DMS153 treated with DMSO at 0.1 percent for 48 hours (cell line): ENCODE measurements at regions not wholly inside any gene's neighbourhood (a gene's known extent, or its start where the extent isn't known, plus 50 kb on each side); places are given as distances from the start of the nearest gene placed in this dataset.
A peak's percentile ranks its signal among the peaks of the same experiment; 100 is the strongest.
"Not testable (repeated sequence)": the region's sequence is repeated elsewhere in the genome, so short reads cannot be mapped to it uniquely, and the experiment has no call there.

Experiments
- DNase-seq: peaks from one replicate; lab custom pipeline; 2025; ENCODE audit not compliant: unreplicated experiment; lab: John Stamatoyannopoulos, UW

GRCh38 chr4:141340458-141340857 lies 119.8 kb downstream of the ZNF330 start:
- DNase-seq = no peak

- DNase-seq = peak; percentile 58
Measured at GRCh38 chr4:141346144-141346543, 125.4 kb downstream of the ZNF330 start.

GRCh38 chr4:141347684-141348083 lies 127.0 kb downstream of the ZNF330 start:
- DNase-seq = no peak

- DNase-seq = no peak
Measured at GRCh38 chr4:141348125-141348524, 127.4 kb downstream of the ZNF330 start.

DNA sequence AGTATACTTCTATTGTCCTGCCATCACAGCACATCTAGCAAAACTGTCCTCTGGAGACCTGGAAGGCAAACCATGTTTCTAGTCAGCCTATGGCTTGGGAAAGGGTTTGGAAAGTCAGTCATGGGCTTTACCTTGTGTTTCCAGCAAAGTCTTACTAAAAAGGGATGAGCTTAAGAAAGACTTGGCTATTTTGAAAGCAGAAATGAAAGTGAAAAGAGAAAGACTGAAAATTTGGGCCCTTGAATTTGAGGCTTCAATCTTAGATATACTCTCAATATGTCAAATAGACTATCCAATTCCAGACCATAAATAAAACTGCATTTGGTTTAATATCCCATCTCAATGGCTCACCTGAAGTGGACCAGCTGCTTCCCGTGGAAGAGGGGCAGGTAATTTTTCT lies 127.9 kb downstream of the ZNF330 start:
- no peak for DNase-seq

DNA sequence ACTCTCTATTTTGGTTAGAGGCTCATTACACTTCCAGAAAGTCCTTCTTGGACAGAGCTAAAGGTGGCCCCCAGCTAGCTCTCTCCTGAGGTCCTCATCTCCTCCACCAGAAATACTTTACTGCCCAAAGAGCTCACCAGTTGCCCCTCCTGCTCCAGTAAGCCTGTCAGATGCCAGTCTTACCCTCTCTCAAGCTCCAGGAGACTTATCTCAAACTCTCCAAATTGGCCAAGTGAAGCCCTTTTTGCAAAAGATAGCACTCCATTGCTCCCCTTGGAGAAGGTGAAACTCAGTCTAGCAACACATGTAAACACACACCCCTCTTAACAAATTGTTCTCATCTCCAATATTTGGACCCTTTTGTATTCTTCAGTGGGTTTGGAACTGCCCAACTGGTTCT lies 128.5 kb downstream of the ZNF330 start:
- no peak for DNase-seq

DNA sequence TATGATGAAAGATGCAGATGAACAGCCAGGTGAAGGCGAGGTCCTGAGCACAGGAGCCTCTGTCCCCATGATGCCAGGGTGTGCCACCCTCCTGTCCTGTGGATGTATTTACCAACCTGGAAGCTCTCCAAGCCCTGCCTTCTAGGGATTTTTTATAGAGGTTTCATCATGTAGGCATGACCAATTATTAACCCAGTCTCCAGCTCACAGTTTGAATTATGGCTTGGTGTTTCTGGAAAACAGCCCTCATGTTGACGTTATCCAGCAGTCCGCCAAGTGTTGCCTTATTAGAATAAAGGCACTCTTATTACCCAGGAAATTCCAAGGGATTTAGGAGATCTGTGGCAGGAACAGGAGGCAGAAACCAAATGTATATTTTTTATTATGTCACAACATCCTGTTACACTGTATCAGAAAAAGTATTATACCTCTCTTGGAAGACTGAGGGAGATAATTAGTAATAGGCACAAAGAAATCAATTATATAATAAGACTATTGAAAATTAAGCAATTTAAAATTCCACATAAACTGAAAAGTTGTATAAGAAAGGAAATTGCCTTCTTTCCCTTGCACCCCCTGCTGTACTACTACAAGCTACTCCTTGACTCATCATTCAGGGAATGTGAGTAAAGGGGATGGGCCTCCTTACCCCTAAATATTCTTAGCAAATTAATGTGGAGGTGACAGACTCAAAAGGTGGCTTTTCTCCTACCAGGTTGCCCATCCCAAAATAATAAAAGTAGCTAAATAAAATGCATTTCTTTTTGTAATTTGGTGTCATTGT lies 129.6 kb downstream of the ZNF330 start:
- peak; percentile 80 for DNase-seq

DNA sequence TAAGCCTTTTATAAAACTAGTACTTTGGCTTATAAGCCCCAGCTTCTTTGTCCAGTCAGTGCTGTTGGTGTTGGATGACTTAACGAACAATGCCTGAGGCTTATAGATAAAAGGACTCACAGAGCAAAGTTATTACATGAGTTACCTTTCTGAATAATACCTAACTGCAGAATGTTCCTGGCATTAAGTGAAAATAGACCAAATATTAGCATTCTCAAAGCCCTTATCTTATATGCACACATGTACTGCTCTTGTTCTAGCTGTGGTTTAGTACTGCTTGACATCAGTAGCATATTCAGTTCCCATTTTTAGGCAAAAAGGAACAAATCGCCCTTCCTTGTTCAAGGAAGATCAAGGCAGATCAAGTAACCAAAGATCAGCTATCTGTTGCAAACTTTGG lies 131.6 kb downstream of the ZNF330 start:
- DNase-seq = no peak

DNA sequence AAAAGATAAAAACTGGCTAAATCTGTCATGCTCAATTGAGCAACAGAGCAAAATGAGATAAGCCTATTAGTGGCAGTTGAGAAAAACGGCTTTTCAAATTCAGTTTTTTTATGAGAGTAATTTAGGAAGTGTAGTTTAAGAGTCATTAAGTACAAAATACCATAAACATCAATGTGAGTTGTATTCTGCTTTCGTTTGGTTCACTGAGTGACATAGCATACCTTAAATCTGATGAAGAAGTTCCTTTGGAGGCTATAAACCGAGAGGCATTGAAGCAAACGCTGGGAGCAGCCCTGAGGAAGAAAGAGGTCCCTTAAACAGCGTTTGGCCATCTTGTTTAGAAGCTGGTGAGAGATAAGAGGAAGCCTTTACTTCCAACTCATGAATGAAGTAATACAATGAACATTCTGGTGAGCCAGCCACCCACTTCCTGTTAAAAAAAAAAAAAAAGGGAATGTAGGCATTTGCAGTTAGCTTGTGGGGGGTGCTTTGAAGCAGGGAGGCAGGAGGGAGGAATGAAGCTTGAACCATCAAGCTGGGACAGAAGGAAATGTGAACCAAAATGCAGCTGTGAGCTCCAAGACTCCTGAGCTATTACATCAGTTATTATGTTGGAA lies 132.3 kb downstream of the ZNF330 start:
- DNase-seq = no peak

GRCh38 chr4:141356321-141356962 lies 135.7 kb downstream of the ZNF330 start:
- no peak for DNase-seq

GRCh38 chr4:141356963-141357335 lies 136.3 kb downstream of the ZNF330 start:
- DNase-seq = no peak

DNA sequence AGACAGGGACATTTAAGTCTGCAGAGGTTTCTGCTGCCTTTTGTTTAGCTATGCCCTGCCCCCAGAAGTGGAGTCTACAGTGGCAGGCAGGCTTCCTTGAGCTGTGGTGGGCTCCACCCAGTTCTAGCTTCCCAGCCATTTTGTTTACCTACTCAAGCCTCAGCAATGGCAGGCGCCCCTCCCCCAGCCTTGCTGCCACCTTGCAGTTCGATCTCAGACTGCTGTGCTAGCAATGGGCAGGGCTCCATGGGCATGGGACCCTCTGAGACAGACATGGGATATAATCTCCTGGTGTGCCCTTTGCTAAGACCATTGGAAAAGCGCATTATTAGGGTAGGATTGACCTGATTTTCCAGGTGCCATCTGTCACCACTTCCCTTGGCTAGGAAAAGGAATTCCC lies 147.5 kb downstream of the ZNF330 start:
- not testable (repeated sequence) for DNase-seq

DNA sequence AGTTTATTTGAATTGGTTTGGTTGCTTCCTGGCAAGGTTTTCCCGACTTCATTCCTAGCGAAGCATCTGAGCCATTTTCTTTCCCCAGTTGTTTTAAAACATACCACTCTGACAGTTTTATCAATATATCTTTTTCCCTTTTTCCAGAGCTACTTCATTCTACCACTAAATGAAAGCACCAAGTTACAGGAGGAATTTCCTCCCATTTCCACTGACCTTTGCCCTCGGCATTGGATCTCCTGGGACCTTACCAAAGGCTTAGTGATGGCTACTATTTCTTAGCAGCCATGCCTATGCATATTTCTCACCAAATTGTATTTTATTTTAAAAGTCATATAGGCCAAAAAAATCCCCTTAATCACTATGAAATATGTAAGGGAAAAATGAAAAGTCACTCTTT lies 150.5 kb downstream of the ZNF330 start:
- no peak for DNase-seq

GRCh38 chr4:141375855-141376254 lies 155.2 kb downstream of the ZNF330 start:
- peak; percentile 85 for DNase-seq

DNA sequence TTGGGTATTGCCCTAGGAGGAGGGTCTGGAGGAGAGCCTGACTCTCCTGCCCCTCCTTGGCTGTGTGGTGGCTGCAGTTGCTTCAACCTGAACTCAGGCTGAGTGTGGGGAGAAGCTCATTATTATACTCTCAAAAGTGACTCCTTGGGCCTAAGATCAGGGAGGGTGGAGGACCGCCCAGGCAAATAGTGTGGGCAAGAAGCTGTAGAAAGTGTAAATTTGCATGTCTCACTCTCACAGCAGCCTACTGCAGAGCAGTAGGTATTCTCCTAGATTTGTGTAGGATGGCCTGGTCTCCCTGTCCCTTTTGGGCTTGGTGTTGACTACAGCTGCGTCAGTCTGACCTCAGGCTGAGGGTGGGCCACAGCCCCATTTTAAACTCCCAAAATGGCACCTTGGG lies 156.1 kb downstream of the ZNF330 start:
- no peak for DNase-seq

GRCh38 chr4:141387299-141387698 lies 166.6 kb downstream of the ZNF330 start:
- no peak for DNase-seq

DNA sequence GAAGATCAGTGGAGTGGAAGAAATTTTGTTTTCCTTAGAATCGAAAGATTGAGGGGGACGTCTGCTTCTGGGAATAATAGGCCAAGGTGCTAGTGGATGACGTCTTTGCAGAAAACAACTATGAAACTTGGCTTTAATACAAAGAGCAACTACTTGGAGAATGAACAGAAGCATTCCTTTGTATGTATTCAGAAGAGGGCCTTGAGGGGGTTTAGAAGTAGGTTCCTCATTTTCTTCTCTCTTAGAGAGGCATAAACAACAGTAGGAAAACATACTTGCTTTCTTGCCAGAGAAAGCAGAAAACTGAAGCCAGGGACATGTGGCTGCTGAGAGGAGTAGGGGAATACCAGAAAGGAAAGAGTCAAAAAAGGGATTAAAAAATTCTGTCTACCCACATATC lies 167.8 kb downstream of the ZNF330 start:
- no peak for DNase-seq

DNA sequence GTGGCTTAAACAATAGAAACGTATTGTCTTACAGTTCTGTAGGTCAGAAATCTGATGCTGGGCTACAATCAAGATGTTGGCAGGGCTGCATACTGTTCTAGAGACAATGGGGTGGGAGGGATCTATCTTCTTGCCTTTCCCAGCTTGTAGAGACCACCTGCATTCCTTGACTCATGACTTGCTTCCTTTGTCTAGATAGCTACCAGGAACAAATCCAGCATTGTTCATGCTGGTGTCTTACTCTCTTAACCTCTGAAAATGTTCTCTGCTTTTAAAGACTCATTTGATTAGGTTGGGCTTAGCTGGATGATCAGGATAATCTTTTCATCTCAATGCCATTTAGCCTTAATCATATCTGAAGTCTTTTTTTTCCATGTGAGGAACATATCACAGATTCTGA lies 169.0 kb downstream of the ZNF330 start:
- DNase-seq = no peak

GRCh38 chr4:141390571-141390970 lies 169.9 kb downstream of the ZNF330 start:
- no peak for DNase-seq

GRCh38 chr4:141391293-141391692 lies 170.6 kb downstream of the ZNF330 start:
- peak; percentile 40 for DNase-seq

DNA sequence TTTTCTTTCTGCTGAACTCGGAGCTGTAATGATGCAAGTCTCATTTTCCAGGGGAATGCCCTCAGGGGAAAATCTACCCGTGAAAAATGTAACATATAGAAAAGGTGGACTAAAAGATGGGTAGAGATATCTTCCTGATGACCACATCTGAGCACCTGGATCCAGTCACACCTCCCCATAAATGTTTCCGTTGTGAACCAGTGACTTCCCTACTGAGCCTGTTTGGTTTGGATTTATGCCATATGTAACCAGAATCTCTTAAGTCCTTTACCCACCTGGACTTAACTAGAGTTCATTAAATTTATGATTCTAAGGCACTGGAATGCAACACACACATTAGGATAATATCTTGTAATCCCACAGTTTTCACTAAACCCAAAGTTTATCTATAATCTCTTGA lies 171.1 kb downstream of the ZNF330 start:
- peak; percentile 60 for DNase-seq

DNA sequence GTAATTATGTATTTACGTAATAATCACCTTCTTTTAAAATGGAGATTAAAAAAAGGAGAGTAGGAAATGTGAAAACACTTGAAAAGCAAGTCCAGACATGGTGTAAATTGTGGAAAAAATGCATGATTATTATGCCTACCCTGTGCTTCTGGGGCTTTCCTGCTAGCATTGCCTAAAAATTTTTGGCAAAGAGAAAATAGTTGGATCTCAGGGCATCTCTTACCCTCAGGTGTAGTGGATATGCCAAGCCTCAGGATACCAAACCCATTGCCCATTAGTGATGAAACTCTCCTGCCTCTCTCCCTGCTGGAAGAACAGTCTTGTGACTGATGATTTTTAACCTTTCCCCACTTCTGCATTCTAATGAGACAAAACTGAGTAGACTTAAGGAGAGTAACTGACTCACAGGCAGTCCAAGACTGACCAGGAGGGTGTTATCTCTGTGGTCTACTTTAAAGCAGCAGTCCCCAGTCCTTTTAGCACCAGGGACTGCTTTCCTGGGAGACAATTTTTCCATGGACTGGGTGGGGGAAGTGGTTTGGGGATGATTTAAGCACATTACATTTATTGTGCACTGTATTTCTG lies 174.6 kb downstream of the ZNF330 start:
- no peak for DNase-seq
